ENCODE measurements at regions not wholly inside any gene's neighbourhood (a gene's known extent, or its start where the extent isn't known, plus 50 kb on each side); places are given as distances from the start of the nearest gene placed in this dataset.

- no peak for TF ChIP-seq CTCF (conservative IDR thresholded peaks at IDR 0.05 in 1 of 2, IDR thresholded peaks at IDR 0.05 in 1 of 2; ENCODE audit: extremely low read depth in 1 of 2, insufficient read depth in 1 of 2, low read depth in 1 of 2, low read length in 2 of 2)
- TF ChIP-seq EZH2 (IDR thresholded peaks at IDR 0.05; ENCODE audit: borderline replicate concordance, low read length): no peak
Observed at GRCh38 chr3:107309312-107309711, 67.9 kb upstream of the CCDC54 start.

Data from mammary epithelial cell (primary cell).